OCI-LY7 (cell line): ENCODE measurements at regions not wholly inside any gene's neighbourhood (a gene's known extent, or its start where the extent isn't known, plus 50 kb on each side); places are given as distances from the start of the nearest gene placed in this dataset.

ENCODE experiments used
- BruUV-seq: library from RNA; stranded (reverse); fragments of 400-500 nt; replicated peaks from 2 replicates; lab custom pipeline; 2021; lab: Mats Ljungman, UMichigan
- CTCF ChIA-PET: fragments of 300-600 bp; sonication (Branson Sonifier 250); formaldehyde crosslinking; loops from one replicate; lab custom pipeline; 2022; ENCODE audit warnings: antibody characterized with exemption; ENCODE audit not compliant: unreplicated experiment; lab: Charles Lee
- POLR2A ChIA-PET: fragments of 300-600 bp; sonication (Branson Sonifier 250); formaldehyde crosslinking; loops from one replicate; lab custom pipeline; 2022; ENCODE audit warnings: antibody characterized with exemption; lab: Charles Lee
- DNase-seq: peaks from one replicate; pipeline ENCODE4 v3.0.0-alpha.2; 2015; ENCODE audit warnings: low spot score
- H2AFZ ChIP-seq: fragments of 200-600 bp; sonication (generic), shearing (Covaris generic); 2 replicates; pipeline ENCODE4 v1.6.1; 2014; ENCODE audit warnings: mild to moderate bottlenecking, antibody characterized with exemption, low read length, moderate library complexity
- H3K27ac ChIP-seq: fragments of 200-600 bp; sonication (generic); 2 replicates; pipeline ENCODE4 v1.5.1; 2014; ENCODE audit warnings: mixed run types, low read depth, mild to moderate bottlenecking, moderate library complexity, low read length, inconsistent platforms; ENCODE audit not compliant: poor library complexity, severe bottlenecking
- H3K36me3 ChIP-seq: fragments of 200-600 bp; sonication (generic); 2 replicates; pipeline ENCODE4 v1.6.1; 2014; ENCODE audit warnings: mild to moderate bottlenecking, antibody characterized with exemption, low read length, moderate library complexity, mixed read lengths; ENCODE audit not compliant: insufficient read depth
- H3K4me1 ChIP-seq: fragments of 200-600 bp; sonication (generic); 2 replicates; pipeline ENCODE4 v1.5.1; 2014; ENCODE audit warnings: mild to moderate bottlenecking, low read length; ENCODE audit not compliant: insufficient read depth, poor library complexity, severe bottlenecking
- H3K4me2 ChIP-seq: fragments of 200-600 bp; sonication (generic); 2 replicates; pipeline ENCODE4 v1.6.1; 2014; ENCODE audit warnings: mild to moderate bottlenecking, low read length
- H3K4me3 ChIP-seq: fragments of 200-600 bp; sonication (generic); 2 replicates; pipeline ENCODE4 v1.5.1; 2014; ENCODE audit warnings: mild to moderate bottlenecking, low read depth, low read length; ENCODE audit not compliant: poor library complexity, severe bottlenecking
- H3K79me2 ChIP-seq: fragments of 200-600 bp; sonication (generic); 2 replicates; pipeline ENCODE4 v1.6.1; 2016; ENCODE audit warnings: low read depth, mild to moderate bottlenecking, low read length, moderate library complexity, mixed read lengths; ENCODE audit not compliant: insufficient read depth
- H3K9me2 ChIP-seq: fragments of 200-600 bp; sonication (generic); 2 replicates; pipeline ENCODE4 v1.6.1; 2016; ENCODE audit warnings: mild to moderate bottlenecking, low read length, mixed read lengths; ENCODE audit not compliant: insufficient read depth
- H3K9me3 ChIP-seq: fragments of 200-600 bp; sonication (generic); 2 replicates; pipeline ENCODE4 v1.6.1; 2014; ENCODE audit warnings: mild to moderate bottlenecking, mixed run types, low read length, mixed read lengths
- H4K20me1 ChIP-seq: fragments of 200-600 bp; sonication (generic); 2 replicates; pipeline ENCODE4 v1.6.1; 2014; ENCODE audit warnings: mild to moderate bottlenecking, antibody characterized with exemption, low read length, moderate library complexity, mixed read lengths; ENCODE audit not compliant: insufficient read depth
- EZH2phosphoT487 ChIP-seq: fragments of 200-600 bp; sonication (generic); IDR thresholded peaks from 2 replicates; pipeline ENCODE4 v1.6.1; 2018; ENCODE audit warnings: low read depth, borderline replicate concordance, mild to moderate bottlenecking, mixed run types, antibody characterized with exemption, low read length, moderate library complexity, mixed read lengths
- intact Hi-C: fragments of 100-400 bp; cut with micrococcal nuclease; formaldehyde crosslinking; loops from one replicate; pipeline ENCODE4 v1.10.0; 2022; ENCODE audit not compliant: unreplicated experiment
- TF ChIP-seq, protein P1 (sequence below): fragments of 200-600 bp; sonication (generic); conservative IDR thresholded peaks from 2 replicates; pipeline ENCODE4 v1.5.1; 2014; ENCODE audit warnings: mild to moderate bottlenecking, antibody characterized with exemption, low read length, moderate library complexity, mixed read lengths

DNA sequence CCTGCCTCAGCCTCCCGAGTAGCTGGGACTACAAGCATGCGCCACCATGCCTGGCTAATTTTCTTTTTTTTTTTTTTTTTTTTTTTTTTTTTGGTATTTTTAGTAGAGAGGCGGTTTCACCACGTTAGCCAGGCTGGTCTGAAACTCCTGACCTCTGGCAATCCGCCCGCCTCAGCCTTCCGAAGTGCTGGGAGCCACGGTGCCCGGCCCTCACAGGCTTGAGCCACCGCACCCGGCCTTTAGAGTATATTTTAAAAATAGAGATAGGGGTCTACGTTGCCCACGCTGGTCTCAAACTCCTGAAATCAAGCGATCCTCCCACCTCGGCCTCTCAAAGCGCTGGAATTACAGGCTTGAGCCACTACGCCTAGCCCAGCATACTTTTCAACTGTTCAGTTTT is 93.4 kb upstream of the CHD2 start:
- Histone ChIP-seq H2AFZ (no peak overlapping the region), H3K36me3 (no peaks in the 10 kb centered on the region), H3K9me2 (no peaks in the 10 kb centered on the region), H3K9me3 (no peaks in the 10 kb centered on the region), H3K4me3 (no peak overlapping the region), H3K27ac (no peak overlapping the region), H3K4me1 (peaks cover 46% of the 10 kb centered on the region), H4K20me1 (no peaks in the 10 kb centered on the region), H3K79me2 (peaks cover 20% of the 10 kb centered on the region; the same call in 1 of the 2 replicates), H3K4me2 (no peak overlapping the region)
- no TSS peak for BruUV-seq
- TF ChIP-seq EZH2phosphoT487: no peak
- TF ChIP-seq, protein P1, sequence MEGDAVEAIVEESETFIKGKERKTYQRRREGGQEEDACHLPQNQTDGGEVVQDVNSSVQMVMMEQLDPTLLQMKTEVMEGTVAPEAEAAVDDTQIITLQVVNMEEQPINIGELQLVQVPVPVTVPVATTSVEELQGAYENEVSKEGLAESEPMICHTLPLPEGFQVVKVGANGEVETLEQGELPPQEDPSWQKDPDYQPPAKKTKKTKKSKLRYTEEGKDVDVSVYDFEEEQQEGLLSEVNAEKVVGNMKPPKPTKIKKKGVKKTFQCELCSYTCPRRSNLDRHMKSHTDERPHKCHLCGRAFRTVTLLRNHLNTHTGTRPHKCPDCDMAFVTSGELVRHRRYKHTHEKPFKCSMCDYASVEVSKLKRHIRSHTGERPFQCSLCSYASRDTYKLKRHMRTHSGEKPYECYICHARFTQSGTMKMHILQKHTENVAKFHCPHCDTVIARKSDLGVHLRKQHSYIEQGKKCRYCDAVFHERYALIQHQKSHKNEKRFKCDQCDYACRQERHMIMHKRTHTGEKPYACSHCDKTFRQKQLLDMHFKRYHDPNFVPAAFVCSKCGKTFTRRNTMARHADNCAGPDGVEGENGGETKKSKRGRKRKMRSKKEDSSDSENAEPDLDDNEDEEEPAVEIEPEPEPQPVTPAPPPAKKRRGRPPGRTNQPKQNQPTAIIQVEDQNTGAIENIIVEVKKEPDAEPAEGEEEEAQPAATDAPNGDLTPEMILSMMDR: no peak
- no peak for DNase-seq
- ChIA-PET POLR2A (interaction anchor here (3.2 to 8.0 kb wide), 3 partner anchors 25 to 106 kb away, joined by 19 to 154 read pairs (median 60); no protein-coding TSS in a partner anchor), CTCF (no interaction called here)
- intact Hi-C loops: no loop called here

DNA sequence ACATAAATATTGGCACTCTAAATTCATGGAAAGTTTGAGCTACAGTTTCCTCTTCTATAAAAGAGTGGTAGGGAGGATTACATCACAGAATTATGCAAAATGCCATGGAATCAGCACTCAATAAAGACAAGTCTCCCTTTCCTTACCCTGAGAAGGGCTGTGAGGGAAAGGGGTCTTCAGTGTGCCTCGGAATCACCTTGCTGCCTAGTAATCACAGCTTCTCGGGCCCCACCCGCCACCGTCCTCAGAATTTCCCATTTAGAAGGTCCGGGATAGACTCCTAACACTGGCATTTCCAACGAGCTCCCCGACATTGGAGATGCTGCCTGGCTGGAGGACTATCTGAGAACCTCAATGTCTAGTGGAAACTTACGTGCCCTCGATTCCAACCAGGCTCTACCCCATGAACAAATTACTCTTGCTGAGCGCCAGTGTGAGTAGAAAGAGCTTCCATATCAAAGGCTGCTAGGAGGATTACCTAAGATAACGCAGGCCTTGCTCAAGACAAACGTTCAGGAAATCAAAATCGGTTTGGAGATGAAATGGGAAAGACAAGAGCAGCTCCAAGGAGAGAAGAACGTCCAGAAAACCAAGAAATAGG is 92.1 kb upstream of the CHD2 start:
- POLR2A ChIA-PET: interaction anchor here (0.5 to 8.0 kb wide), 20 partner anchors 9 to 803 kb away, joined by 3 to 154 read pairs (median 6); partner anchors contain the start of gene CHD2
- H3K4me3 ChIP-seq: peak overlapping the region; percentile 68
- BruUV-seq: no TSS peak
- H3K4me2 ChIP-seq: peak overlapping the region; percentile 80
- no peaks in the 10 kb centered on the region for H3K9me3 ChIP-seq
- peaks cover 56% of the 10 kb centered on the region for H3K4me1 ChIP-seq
- H3K79me2 ChIP-seq: peaks cover 26% of the 10 kb centered on the region; the same call in 1 of the 2 replicates
- peak overlapping the region; percentile 40; the same call in 1 of the 2 replicates for H2AFZ ChIP-seq
- intact Hi-C loops: no loop called here
- no peaks in the 10 kb centered on the region for H3K36me3 ChIP-seq
- H4K20me1 ChIP-seq: no peaks in the 10 kb centered on the region
- peak overlapping the region; percentile 98 for H3K27ac ChIP-seq
- peak; percentile 50 for DNase-seq
- CTCF ChIA-PET: interaction anchor here (0.6 to 2.2 kb wide), 7 partner anchors 22 to 210 kb away, joined by 3 to 8 read pairs (median 5); no protein-coding TSS in a partner anchor
- TF ChIP-seq, protein P1: no peak
- TF ChIP-seq EZH2phosphoT487: no peak
- no peaks in the 10 kb centered on the region for H3K9me2 ChIP-seq
